Lower leg skin (tissue), 3 donors: ENCODE measurements at regions not wholly inside any gene's neighbourhood (a gene's known extent, or its start where the extent isn't known, plus 50 kb on each side); places are given as distances from the start of the nearest gene placed in this dataset.

Experiments
- CTCF ChIP-seq, 3 donors: fragments of 450-650 bp; IDR thresholded peaks; one replicate each; pipeline ENCODE4 v1.5.1; 2016; ENCODE audit warnings: antibody characterized with exemption in 3 of 3, mild to moderate bottlenecking in 3 of 3, moderate library complexity in 2 of 3
- POLR2A ChIP-seq, 2 donors: fragments of 450-650 bp; IDR thresholded peaks; one replicate each; pipeline ENCODE4 v1.6.1; 2016 to 2017; ENCODE audit warnings: antibody characterized with exemption in 2 of 2, mild to moderate bottlenecking in 1 of 2, moderate library complexity in 1 of 2

DNA sequence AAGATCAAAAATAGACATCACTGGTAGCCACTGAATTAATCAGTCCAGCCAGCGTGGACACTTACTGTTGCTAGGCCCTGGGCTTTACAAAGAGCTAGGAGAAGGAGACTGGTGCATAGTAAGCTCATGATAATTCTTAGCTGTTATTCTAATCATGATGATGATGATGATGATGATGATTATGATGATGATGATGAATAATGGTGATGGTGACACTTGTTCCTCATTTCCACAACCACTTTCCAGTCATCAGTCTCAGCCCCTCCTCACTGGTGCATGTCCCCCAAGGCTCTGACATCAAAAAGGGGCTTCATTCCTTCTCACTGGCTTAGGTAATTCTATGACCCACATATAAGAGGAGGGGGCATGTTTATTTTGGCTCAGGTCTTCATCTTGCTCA lies 701.0 kb downstream of the PTPRU start:
- TF ChIP-seq CTCF (IDR thresholded peaks at IDR 0.05) (no peak), POLR2A (IDR thresholded peaks at IDR 0.05) (no peak)
